Thoracic aorta (tissue), 2 donors: ENCODE measurements at regions not wholly inside any gene's neighbourhood (a gene's known extent, or its start where the extent isn't known, plus 50 kb on each side); places are given as distances from the start of the nearest gene placed in this dataset.
"Not testable (repeated sequence)": the region's sequence is repeated elsewhere in the genome, so short reads cannot be mapped to it uniquely, and the experiment has no call there.

Experiments used
- ATAC-seq: fragments of 150-250 bp; one replicate; pipeline ENCODE4 v1.8.0; 2017; ENCODE audit warnings: low read depth; ENCODE audit not compliant: insufficient number of reproducible peaks, low FRiP score
- DNase-seq: peaks from one replicate; pipeline ENCODE4 v3.0.0-alpha.2; 2020; ENCODE audit warnings: low spot score
- H3K27ac ChIP-seq, 2 donors: fragments of 200-600 bp; sonication (generic); 1 replicate in 1 of 2; 2 replicates in 1 of 2; pipeline ENCODE4 v1.5.1; 2016; ENCODE audit warnings: mild to moderate bottlenecking in 2 of 2, moderate library complexity in 2 of 2
- H3K27me3 ChIP-seq: fragments of 200-600 bp; sonication (generic); replicated peaks from 2 replicates; pipeline ENCODE4 v1.6.0; 2016; ENCODE audit warnings: mild to moderate bottlenecking; ENCODE audit not compliant: insufficient read depth
- H3K36me3 ChIP-seq: fragments of 200-600 bp; sonication (generic); one replicate; pipeline ENCODE4 v1.5.1; 2016
- H3K4me1 ChIP-seq, 2 donors: fragments of 200-600 bp; sonication (generic); 1 replicate in 1 of 2; 2 replicates in 1 of 2; pipeline versions ENCODE4 v1.5.1 to v1.6.0; 2016; ENCODE audit warnings: low read depth in 2 of 2, mild to moderate bottlenecking in 1 of 2; ENCODE audit not compliant: control insufficient read depth in 1 of 2
- H3K4me3 ChIP-seq: fragments of 200-600 bp; sonication (generic); 2 replicates; pipeline ENCODE4 v1.5.1; 2016; ENCODE audit warnings: mild to moderate bottlenecking
- H3K9me3 ChIP-seq: fragments of 200-600 bp; sonication (generic); 2 replicates; pipeline ENCODE4 v1.5.1; 2016
- TF ChIP-seq, protein P1 (sequence below): fragments of 200-600 bp; sonication (generic); IDR thresholded peaks from one replicate; pipeline ENCODE4 v1.5.1; 2019; ENCODE audit warnings: antibody characterized with exemption

DNA sequence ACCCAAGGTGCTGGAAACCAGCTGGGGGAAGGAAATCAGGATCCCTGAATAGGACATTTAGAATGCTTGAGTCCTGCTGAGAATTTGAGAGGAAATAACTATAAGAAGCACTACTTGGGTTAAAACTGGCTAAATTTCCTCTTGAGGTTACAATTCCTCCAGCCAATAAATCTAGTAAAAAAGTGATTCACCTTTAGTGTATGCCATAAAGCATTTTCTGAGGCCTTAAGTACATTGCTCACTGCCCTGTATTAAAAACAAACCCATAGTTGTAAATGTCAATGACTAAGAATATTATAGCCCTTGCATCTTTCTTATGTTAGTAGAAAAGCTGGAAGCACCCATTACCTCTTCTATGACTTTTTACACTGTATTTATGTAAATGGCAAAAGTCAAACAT is 634.7 kb upstream of the ARRDC3 start:
- Histone ChIP-seq H3K36me3 (no peaks in the 10 kb centered on the region), H3K4me1 (no peaks in the 10 kb centered on the region), H3K9me3 (no peaks in the 10 kb centered on the region), H3K4me3 (no peak overlapping the region), H3K27me3 (no peaks in the 10 kb centered on the region), H3K27ac (no peak overlapping the region)
- DNase-seq: no peak
- ATAC-seq: no peak
- TF ChIP-seq, protein P1, sequence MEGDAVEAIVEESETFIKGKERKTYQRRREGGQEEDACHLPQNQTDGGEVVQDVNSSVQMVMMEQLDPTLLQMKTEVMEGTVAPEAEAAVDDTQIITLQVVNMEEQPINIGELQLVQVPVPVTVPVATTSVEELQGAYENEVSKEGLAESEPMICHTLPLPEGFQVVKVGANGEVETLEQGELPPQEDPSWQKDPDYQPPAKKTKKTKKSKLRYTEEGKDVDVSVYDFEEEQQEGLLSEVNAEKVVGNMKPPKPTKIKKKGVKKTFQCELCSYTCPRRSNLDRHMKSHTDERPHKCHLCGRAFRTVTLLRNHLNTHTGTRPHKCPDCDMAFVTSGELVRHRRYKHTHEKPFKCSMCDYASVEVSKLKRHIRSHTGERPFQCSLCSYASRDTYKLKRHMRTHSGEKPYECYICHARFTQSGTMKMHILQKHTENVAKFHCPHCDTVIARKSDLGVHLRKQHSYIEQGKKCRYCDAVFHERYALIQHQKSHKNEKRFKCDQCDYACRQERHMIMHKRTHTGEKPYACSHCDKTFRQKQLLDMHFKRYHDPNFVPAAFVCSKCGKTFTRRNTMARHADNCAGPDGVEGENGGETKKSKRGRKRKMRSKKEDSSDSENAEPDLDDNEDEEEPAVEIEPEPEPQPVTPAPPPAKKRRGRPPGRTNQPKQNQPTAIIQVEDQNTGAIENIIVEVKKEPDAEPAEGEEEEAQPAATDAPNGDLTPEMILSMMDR: no peak

DNA sequence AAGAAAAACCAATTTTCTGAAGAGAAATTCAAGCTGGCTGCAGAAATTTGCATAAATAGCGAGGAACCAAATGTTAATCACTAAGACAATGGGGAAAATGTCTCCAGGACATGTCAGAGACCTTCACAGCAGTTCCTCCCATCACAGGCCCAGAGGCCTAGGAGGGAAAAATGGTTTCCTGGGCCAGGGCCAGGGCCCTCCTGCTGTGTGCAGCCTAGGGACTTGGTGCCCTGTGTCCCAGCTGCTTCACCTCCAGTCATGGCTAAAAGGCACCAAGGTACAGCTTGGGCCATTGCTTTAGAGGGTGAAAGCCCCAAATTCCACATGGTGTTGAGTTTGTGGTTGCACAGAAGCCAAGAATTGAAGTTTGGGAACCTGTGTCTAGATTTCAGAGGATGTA is 628.7 kb upstream of the ARRDC3 start:
- H3K4me1 ChIP-seq, H3K36me3 ChIP-seq, ATAC-seq, H3K4me3 ChIP-seq, H3K27me3 ChIP-seq, H3K9me3 ChIP-seq, H3K27ac ChIP-seq, DNase-seq: not testable (repeated sequence)

DNA sequence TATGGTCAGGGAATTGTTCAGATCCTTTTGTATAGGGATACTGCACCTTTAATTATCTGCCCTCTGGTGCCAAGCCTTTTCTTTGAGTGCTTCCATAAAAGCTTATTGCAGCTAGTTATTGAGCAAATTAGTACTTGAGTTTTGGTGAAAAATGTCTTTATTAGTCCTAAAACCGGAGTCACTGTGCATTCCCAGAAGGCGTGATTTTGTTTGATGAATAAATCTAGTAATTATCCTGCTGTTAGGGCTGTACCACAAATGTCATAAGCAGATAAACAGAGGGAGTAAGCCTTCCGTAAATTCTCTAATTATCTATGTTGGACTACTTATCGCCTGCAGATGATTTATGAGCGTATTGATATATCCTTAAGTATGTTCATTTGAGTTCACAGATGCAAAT is 620.7 kb upstream of the ARRDC3 start:
- Histone ChIP-seq H3K27ac (no peak overlapping the region), H3K36me3 (no peaks in the 10 kb centered on the region), H3K27me3 (no peaks in the 10 kb centered on the region), H3K4me3 (no peak overlapping the region), H3K4me1 (no peaks in the 10 kb centered on the region), H3K9me3 (no peaks in the 10 kb centered on the region)
- DNase-seq (no peak), ATAC-seq (no peak)
- TF ChIP-seq, protein P1: no peak

DNA sequence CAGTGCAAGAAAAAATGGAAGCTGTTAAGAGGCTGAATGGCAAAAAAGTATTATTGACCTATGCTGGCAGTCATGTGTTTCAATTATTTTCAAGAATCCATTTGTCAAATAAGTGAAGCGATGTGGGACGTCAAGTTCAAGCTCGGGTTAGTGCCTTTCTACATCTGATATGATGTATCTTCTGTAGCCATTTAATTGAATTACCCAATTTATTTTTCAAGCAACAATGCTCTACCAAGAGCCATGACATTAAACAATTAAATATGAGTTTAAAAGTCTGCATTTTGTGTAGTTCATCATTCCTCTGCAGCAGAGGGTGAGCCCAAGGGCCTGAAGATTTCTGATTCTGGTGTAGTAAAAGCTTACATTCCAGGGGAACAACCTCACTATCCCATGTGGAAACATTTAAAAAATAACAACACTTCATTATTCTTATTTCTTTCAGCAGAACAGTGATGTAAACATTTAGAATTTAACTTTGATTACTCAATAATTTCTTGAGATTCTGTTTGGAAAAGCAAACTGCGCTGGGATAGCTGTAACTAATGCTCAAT is 619.7 kb upstream of the ARRDC3 start:
- no peak overlapping the region for H3K4me3 ChIP-seq
- H3K27ac ChIP-seq: no peak overlapping the region
- DNase-seq (no peak), ATAC-seq (no peak)
- no peaks in the 10 kb centered on the region for H3K27me3 ChIP-seq
- TF ChIP-seq, protein P1: no peak
- H3K36me3 ChIP-seq: no peaks in the 10 kb centered on the region
- H3K4me1 ChIP-seq: no peaks in the 10 kb centered on the region
- no peaks in the 10 kb centered on the region for H3K9me3 ChIP-seq

DNA sequence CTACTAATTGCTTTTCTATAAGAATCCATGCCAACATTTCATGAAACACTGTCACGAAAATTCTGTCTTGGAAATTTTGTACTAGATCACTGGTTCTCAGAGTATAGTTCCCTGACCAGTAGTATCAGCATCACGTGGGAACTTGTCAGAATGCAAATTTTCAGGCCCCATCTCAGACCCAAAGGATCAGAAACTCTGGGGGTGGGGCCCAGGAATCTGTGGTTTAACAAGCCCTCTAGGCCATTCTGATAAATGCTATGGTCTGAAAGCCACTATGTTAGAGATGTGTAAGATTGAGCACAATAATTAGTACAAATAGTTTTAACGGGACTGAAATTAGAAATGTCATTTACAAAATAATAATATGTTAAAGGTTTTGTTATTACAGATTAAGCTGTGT is 615.7 kb upstream of the ARRDC3 start:
- DNase-seq: no peak
- Histone ChIP-seq H3K27me3 (no peaks in the 10 kb centered on the region), H3K9me3 (no peaks in the 10 kb centered on the region), H3K36me3 (no peaks in the 10 kb centered on the region), H3K4me3 (no peak overlapping the region), H3K4me1 (no peaks in the 10 kb centered on the region), H3K27ac (no peak overlapping the region)
- TF ChIP-seq, protein P1: no peak
- no peak for ATAC-seq

DNA sequence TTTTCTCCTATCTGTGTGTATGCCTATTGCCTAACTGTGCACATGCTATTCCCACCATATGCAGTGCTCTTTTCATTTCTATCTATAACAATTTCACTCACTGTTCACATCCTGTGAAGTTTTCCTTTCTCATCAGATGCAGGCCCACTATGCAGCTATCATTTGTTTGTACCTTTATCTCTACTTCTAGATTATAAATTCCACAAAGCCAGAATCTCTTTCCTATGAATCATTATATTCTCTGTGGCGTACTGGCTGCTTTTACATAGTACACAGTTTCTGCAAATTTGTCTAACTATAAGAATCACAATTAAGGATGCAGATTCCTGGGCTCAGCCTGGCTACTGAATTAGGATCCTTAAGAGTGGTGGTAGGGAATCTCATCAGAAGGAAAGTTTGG is 600.8 kb upstream of the ARRDC3 start:
- Histone ChIP-seq H3K9me3 (no peaks in the 10 kb centered on the region), H3K27ac (no peak overlapping the region), H3K36me3 (no peaks in the 10 kb centered on the region), H3K27me3 (no peaks in the 10 kb centered on the region), H3K4me1 (no peaks in the 10 kb centered on the region), H3K4me3 (no peak overlapping the region)
- DNase-seq (no peak), ATAC-seq (no peak)
- TF ChIP-seq, protein P1: no peak
